ENCODE measurements at regions not wholly inside any gene's neighbourhood (a gene's known extent, or its start where the extent isn't known, plus 50 kb on each side); places are given as distances from the start of the nearest gene placed in this dataset.

GRCh38 chr4:107351196-107351595 lies 315.1 kb upstream of the DKK2 start:
- TF ChIP-seq CTCF (conservative IDR thresholded peaks at IDR 0.05; ENCODE audit: low read depth, low read length) (no peak), EZH2 (IDR thresholded peaks at IDR 0.05; ENCODE audit: borderline replicate concordance, low read depth, low read length, poor library complexity, severe bottlenecking) (no peak)

Measured in A673 (cell line).